G401 (cell line): ENCODE measurements at regions not wholly inside any gene's neighbourhood (a gene's known extent, or its start where the extent isn't known, plus 50 kb on each side); places are given as distances from the start of the nearest gene placed in this dataset.
"Not testable (repeated sequence)": the region's sequence is repeated elsewhere in the genome, so short reads cannot be mapped to it uniquely, and the experiment has no call there.

Source experiments
- DNase-seq: peaks from one replicate; pipeline ENCODE4 v3.0.0-alpha.2; 2015; ENCODE audit warnings: low spot score
- in situ Hi-C: cut with HindIII; loops from 2 replicates; pipeline ENCODE4 v1.10.0; 2016; ENCODE audit warnings: low sequenced_read_pairs, mixed read lengths

GRCh38 chr18:78822949-78823285, 156.7 kb upstream of the SALL3 start:
- in situ Hi-C loops, result no loop called here
- DNase-seq, result no peak

- in situ Hi-C loops, result no loop called here
- DNase-seq, result no peak
These were observed 154.4 kb upstream of the SALL3 start for GRCh38 chr18:78825168-78825567.

- in situ Hi-C loops, result no loop called here
These were observed 153.0 kb upstream of the SALL3 start for GRCh38 chr18:78826631-78827030.

DNA sequence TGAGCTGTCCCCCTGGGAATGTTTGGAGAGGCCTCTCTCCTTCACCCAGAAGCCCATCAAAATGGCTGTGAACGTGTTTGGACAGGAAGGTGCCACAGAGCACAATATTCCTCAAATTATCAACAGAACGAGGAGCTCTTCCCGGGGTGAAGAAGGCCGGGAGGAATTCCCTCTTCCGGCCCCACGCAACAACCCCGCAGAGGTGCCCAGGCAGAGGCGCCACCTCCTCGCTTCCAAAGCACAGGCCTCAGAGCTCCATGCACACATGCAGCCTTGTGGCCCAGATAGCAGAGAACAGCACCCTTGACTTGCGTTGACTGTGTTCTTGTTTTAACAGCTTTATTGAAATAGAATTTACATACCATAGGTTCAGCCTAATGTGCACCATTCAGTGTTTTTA, 152.5 kb upstream of the SALL3 start:
- in situ Hi-C loops, result no loop called here
- no peak for DNase-seq

More at GRCh38 chr18:78826631-78827030, 153.0 kb upstream of the SALL3 start:
- no peak for DNase-seq

- in situ Hi-C loops, result no loop called here
- DNase-seq, result no peak
These were observed 151.5 kb upstream of the SALL3 start for GRCh38 chr18:78828131-78828530.

DNA sequence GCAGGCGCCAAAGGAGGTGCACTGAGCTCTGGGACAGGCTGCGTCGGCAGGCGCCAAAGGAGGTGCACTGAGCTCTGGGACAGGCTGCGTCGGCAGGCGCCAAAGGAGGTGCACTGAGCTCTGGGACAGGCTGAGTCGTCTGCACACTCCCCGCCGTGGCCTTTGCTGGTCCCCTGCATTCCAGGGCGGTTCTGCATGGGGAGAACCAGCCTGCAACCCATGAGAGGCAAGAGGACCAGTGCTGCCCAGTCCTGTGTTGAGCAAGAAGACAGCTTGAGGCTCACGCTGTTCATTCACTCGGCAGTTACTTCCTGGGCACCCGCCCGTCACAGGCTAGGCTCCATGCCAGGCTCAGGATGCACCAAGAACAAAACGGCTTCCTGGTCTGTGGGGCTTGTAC, 150.6 kb upstream of the SALL3 start:
- DNase-seq, in situ Hi-C loops: not testable (repeated sequence)

DNA sequence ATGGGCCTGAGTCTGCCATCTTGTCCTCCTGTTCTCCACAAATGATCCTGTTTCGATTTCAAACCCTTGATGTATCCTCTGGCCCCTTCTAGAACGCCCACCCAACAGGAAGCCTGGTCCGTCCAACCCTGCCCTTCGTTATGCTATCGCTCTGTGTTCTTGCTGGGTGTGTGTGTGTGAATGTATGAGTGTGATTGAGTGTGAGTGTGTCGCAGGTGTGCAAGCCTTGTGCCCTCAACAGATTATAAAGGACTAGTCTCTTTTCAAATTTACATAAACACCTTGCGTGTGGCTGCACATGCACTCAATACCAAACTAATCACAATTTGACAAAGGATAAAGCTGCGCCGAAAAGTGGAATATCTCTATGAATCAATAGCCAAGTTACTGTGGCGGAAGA, 149.5 kb upstream of the SALL3 start:
- in situ Hi-C loops, result no loop called here
- no peak for DNase-seq

DNA sequence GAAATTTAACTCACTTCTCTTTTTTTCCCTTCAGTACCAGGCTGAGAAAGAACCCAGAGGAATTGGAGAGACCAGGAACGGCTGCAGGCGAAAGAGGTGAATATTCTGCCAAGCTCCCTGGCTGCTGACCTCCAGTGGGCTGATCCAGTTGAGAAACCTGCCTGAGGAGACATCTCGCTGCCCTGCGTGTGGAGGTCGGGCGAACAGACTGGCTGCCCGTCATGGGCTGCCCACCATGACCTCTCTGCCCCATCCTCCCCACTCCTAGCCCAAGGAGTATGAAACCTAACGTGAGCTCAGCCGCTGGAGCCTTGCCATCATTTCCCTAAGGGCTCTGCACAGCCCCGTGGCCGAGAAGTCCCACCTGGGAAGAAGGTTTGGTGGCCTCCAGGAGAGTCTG, 148.8 kb upstream of the SALL3 start:
- no peak for DNase-seq
- in situ Hi-C loops, result no loop called here

GRCh38 chr18:78831603-78832002, 148.0 kb upstream of the SALL3 start:
- no peak for DNase-seq
- in situ Hi-C loops, result no loop called here

DNA sequence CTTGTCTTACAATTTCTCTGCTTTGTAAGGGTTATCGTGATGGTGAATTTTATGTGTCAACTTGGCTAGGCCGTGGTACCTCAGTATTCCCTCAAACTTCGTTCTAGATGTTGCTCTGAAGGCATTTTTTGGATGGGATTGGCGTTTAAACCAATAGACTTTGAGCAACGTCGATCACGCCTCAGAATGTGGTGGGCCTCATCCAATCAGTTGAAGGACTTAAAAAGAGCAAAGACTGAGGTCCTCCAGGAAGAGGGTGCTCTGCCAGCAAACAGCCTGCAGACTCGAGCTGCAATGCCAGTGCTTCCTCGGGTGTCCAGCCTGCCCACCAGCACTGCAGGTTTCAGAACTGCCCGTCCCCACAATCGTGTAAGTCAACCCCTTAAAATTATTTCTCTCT, 145.8 kb upstream of the SALL3 start:
- DNase-seq, result no peak
- in situ Hi-C loops, result no loop called here

GRCh38 chr18:78836838-78837237, 142.8 kb upstream of the SALL3 start:
- in situ Hi-C loops, result no loop called here
- DNase-seq, result no peak

DNA sequence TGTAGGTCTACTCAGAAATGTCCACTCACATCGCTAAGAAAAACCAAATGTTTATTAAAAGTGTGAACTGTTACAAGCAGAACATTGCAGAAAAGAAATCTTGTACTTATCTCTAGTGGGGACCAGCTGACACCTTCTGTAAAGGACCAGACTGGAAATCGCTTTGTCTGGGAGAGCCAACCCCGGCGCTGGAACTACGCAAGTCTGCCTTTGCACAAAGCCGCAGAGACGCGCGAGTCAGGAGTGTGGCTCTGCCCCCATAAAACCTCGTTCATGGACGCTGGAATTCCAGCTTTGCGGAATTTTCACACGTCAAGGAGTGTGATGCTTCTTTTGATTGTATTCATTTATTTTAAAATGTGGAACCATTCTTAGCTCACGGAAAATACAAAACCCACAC, 141.9 kb upstream of the SALL3 start:
- in situ Hi-C loops, result no loop called here
- DNase-seq, result no peak

DNA sequence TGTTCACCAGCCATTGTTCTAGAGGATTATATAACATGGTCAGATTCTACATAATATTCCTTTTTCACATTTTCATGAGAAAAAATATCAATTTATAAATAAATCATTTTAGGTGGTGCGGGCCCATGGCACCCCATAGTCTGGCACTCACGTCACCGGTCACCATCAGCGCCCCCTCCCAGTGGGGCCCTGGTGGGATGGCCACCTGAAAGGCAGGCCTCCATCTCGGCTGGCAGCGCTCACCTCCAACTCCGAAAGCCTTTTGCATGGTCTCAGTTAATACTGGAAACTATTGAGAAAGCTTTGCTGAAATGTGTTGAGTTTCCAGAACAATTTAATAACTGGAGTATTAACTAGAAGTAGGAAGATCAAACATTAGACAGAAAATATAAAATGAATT, 141.4 kb upstream of the SALL3 start:
- in situ Hi-C loops, result no loop called here
- no peak for DNase-seq

- in situ Hi-C loops, result no loop called here
- DNase-seq, result no peak
These were observed 130.6 kb upstream of the SALL3 start for GRCh38 chr18:78849046-78849445.

DNA sequence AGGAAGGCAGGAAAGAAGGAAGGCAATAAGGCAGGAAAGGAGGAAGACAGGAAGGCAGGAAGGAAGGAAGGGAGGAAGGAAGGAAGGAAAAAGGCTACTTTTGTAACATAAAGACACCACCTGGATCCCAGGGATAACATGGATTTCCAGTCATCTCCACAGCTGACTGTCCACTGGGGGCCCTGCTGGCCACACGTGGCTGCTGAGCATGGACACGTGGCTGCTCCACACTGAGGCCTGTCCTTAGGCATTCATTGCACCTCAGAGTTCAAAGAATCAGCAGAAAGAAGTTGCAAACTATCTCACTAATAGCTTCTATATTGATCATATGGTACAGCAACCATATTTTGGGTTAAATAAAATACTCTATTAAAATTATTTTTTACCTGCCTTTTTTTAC, 130.2 kb upstream of the SALL3 start:
- DNase-seq, result no peak
- in situ Hi-C loops, result no loop called here

DNA sequence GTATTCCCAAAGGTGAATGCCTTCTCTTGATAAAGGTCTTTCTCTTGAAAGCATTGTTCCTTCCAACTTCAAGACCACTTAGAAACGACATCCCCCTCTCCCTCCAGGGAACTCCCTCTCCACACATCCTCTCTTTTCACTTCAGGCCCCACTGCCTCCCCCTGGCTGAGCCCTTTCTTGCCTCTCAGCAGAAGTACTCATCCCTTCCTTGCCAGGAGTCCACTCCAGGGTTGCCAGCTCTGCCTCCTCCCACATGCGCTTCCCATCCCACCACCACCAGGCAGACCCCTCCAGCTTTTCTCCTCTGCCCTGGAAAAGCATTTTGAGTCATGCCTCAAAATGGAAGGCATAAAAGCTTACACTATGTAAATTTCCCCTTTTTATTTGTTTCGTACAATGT, 126.3 kb upstream of the SALL3 start:
- in situ Hi-C loops, result no loop called here
- no peak for DNase-seq

DNA sequence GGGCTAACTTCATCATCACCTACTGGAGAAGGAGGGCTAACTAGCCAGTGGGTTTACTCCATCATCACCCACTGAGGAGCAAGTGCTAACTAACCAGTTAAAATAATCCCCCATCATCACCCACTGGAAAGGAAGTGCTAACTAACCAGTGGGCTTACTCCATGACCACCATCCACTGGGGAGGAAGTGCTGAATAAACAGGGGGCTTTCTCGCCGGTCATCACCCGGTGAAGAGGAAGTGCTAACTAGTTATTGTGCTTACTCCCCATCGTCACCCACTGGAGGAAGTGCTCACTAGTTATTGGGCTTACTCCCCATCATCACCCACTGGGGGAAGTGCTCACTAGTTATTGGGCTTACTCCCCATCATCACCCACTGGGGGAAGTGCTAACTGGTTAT, 124.4 kb upstream of the SALL3 start:
- in situ Hi-C loops, result no loop called here
- DNase-seq, result no peak

DNA sequence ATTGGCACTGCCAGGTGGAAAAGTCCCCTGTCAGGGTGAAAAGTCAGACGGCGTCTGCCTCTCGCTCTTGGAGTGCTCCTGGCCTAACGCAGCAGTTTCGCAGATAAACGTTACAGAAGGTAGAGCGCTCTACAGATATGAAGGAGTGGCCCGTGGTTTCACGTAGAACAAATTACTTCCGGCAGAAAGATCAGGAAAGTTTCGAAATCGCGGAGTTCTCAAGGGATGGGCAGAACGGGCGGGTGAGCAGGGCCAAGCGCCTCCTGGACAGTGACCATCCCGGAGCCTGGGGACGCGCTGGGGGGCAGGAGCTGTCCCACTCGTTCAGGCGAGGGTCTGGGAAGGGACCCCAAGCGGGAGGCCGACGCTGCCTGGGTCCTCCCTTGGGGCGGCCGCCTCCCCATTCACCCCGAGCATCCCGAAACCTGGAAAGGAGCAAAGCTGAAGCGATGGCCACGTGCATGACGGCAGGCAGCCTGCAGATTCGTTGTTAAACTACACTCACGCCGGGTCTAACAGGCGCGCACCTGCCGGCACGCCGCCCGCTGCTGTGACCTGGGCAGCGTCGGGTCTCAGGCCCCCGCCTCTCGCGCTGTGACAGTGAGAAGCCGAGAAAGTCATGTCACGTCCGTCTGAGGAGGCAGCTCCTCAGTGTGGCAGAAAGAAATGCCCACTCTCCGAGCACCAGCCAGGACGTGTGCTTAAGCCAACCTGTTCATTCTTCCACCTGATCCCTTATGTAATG, 122.9 kb upstream of the SALL3 start:
- in situ Hi-C loops, result no loop called here
- DNase-seq, result no peak

DNA sequence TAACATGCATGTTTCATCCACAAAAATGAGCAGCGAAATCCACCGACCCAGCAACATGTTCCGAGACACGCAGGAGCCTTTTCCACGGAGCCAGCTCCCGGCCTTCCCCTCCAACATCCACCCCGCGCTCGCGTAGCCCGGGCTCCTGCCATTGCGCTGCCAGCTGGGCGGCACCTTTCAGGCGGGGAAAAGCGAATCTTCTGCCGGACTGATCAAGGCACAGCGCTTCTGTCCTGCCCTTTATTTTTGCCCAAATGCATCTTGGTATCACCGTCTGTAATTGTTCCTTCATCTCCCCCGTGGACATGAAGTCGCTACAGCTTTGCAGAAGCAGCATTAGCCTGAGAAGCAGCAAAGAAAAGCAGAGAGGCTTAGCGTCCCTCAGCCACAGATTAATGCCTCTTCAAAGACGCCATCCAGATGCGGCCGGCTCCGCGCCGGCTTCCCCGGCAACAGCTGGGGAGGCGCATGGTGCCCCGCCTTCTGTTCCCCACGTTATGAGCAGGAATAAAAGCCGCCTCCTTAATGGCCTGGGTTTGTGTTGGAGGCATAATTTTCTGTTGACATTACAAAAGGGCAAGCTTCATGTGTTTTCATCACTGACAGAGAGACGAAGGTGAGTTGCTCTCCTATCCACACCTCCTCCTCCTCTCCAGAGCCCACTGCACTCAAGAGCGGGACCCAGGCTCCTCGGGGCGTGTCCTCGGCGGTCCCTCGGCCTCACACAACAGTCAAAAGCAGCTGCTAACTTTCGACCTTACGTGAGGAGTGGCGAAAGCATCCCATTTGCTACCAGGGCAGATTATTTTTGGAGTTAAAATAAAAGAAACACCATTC, 122.1 kb upstream of the SALL3 start:
- no peak for DNase-seq
- in situ Hi-C loops, result no loop called here

- in situ Hi-C loops, result no loop called here
- no peak for DNase-seq
These were observed 119.9 kb upstream of the SALL3 start for GRCh38 chr18:78859686-78860085.

DNA sequence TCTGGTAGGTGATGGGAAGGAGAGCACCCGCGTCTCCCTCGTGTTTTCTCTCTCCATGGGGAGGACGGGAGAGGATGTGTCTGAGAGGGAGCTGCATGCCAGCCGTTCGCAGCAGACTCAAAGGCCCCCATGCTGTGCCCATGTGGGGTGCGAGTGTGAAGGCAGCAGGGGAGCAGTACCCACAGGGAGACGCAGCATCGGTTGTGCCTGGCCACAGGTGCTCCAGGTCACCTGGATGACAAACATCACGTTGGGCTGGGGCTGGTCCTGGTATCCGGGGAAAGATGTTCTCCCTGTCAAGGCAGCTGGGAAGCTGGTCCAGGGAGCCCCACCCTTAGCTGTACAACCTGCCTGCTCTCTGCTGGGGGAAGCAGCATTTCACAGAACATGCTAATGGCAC, 119.5 kb upstream of the SALL3 start:
- in situ Hi-C loops, result no loop called here
- no peak for DNase-seq
